Neural cell (in vitro differentiated cells): ENCODE measurements at regions not wholly inside any gene's neighbourhood (a gene's known extent, or its start where the extent isn't known, plus 50 kb on each side); places are given as distances from the start of the nearest gene placed in this dataset.

Source experiments
- H2AFZ ChIP-seq: fragments of 200-600, 300-800 bp; sonication (generic), shearing (Covaris generic); 2 replicates; pipeline ENCODE4 v1.6.0; 2014; ENCODE audit warnings: low read depth, mild to moderate bottlenecking, antibody characterized with exemption, low read length, moderate library complexity
- H3F3A ChIP-seq: fragments of 200-600 bp; shearing (Covaris generic); 2 replicates; pipeline ENCODE4 v1.6.1; 2016; ENCODE audit warnings: mild to moderate bottlenecking, moderate library complexity, mixed read lengths, antibody characterized with exemption, low read length; ENCODE audit not compliant: insufficient read depth, poor library complexity, severe bottlenecking
- H3K27ac ChIP-seq: fragments of 200-600, 300-800 bp; sonication (generic), shearing (Covaris generic); 2 replicates; pipeline ENCODE4 v1.5.1; 2014; ENCODE audit warnings: mild to moderate bottlenecking, low read length, moderate library complexity
- H3K27me3 ChIP-seq: fragments of 300-800, 200-600 bp; sonication (generic), shearing (Covaris generic); 2 replicates; pipeline ENCODE4 v1.6.0; 2014; ENCODE audit warnings: mild to moderate bottlenecking, low read depth, low read length, moderate library complexity; ENCODE audit not compliant: insufficient read depth
- H3K36me3 ChIP-seq: fragments of 300-800, 200-600 bp; sonication (generic), shearing (Covaris generic); 2 replicates; pipeline ENCODE4 v1.5.1; 2014; ENCODE audit warnings: mild to moderate bottlenecking, antibody characterized with exemption, low read length, moderate library complexity; ENCODE audit not compliant: insufficient read depth
- H3K4me2 ChIP-seq: fragments of 300-800, 200-600 bp; sonication (generic), shearing (Covaris generic); 2 replicates; pipeline ENCODE4 v1.6.0; 2014; ENCODE audit warnings: mild to moderate bottlenecking, low read length
- H3K4me3 ChIP-seq: fragments of 300-800, 200-600 bp; sonication (generic), shearing (Covaris generic); 2 replicates; pipeline ENCODE4 v1.5.1; 2014; ENCODE audit warnings: mild to moderate bottlenecking, low read length, moderate library complexity
- H3K79me2 ChIP-seq: fragments of 200-600 bp; shearing (Covaris generic); replicated peaks from 2 replicates; pipeline ENCODE4 v1.6.0; 2014; ENCODE audit warnings: mild to moderate bottlenecking, low read length, moderate library complexity; ENCODE audit not compliant: insufficient read depth
- H3K9ac ChIP-seq: fragments of 300-800, 200-600 bp; sonication (generic), shearing (Covaris generic); 2 replicates; pipeline ENCODE4 v1.6.1; 2016; ENCODE audit warnings: mild to moderate bottlenecking, low read length, mixed read lengths
- H3K9me2 ChIP-seq: fragments of 200-600 bp; shearing (Covaris generic); 2 replicates; pipeline ENCODE4 v1.6.1; 2016; ENCODE audit warnings: mild to moderate bottlenecking, low read length, mixed read lengths; ENCODE audit not compliant: insufficient read depth
- H3K9me3 ChIP-seq: fragments of 200-600, 300-800 bp; sonication (generic), shearing (Covaris generic); 2 replicates; pipeline ENCODE4 v1.6.1; 2016; ENCODE audit warnings: mild to moderate bottlenecking, mixed run types, low read length, moderate library complexity, mixed read lengths
- H4K20me1 ChIP-seq: fragments of 200-600 bp; shearing (Covaris generic); 2 replicates; pipeline ENCODE4 v1.6.1; 2016; ENCODE audit warnings: mild to moderate bottlenecking, mixed run types; ENCODE audit not compliant: insufficient read depth
- EP300 ChIP-seq: fragments of 450-650 bp; conservative IDR thresholded peaks from 2 replicates; pipeline ENCODE4 v1.6.1; 2014; ENCODE audit warnings: antibody characterized with exemption, mild to moderate bottlenecking, moderate library complexity; ENCODE audit not compliant: poor library complexity, severe bottlenecking
- EZH2 ChIP-seq: fragments of 200-600, 300-800 bp; shearing (Covaris generic), sonication (generic); IDR thresholded peaks from 2 replicates; pipeline ENCODE4 v1.6.1; 2014; ENCODE audit warnings: antibody characterized with exemption, low read length, borderline replicate concordance, mild to moderate bottlenecking; ENCODE audit not compliant: insufficient read depth, poor library complexity, severe bottlenecking
- MXI1 ChIP-seq: fragments of 450-650 bp; conservative IDR thresholded peaks from 2 replicates; pipeline ENCODE4 v1.6.1; 2014; ENCODE audit warnings: antibody characterized with exemption, mild to moderate bottlenecking; ENCODE audit not compliant: poor library complexity, severe bottlenecking
- POLR2AphosphoS5 ChIP-seq: IDR thresholded peaks from 2 replicates; pipeline ENCODE4 v1.6.1; 2012
- RAD21 ChIP-seq: fragments of 450-650 bp; conservative IDR thresholded peaks from 2 replicates; pipeline ENCODE4 v1.6.1; 2014; ENCODE audit warnings: antibody characterized with exemption, mild to moderate bottlenecking, moderate library complexity
- SMC3 ChIP-seq: fragments of 450-650 bp; conservative IDR thresholded peaks from 2 replicates; pipeline ENCODE4 v1.6.1; 2014; ENCODE audit warnings: antibody characterized with exemption, mild to moderate bottlenecking, moderate library complexity; ENCODE audit not compliant: poor library complexity
- TAF1 ChIP-seq: IDR thresholded peaks from 2 replicates; pipeline ENCODE4 v1.6.1; 2012; ENCODE audit warnings: low read depth
- TF ChIP-seq, protein P1 (sequence below): IDR thresholded peaks from 2 replicates; pipeline ENCODE4 v1.6.1; 2012; ENCODE audit warnings: borderline replicate concordance
- TF ChIP-seq, protein P2 (sequence below): fragments of 450-650 bp; IDR thresholded peaks from 2 replicates; pipeline ENCODE4 v1.5.1; 2014; ENCODE audit warnings: antibody characterized with exemption, mild to moderate bottlenecking, moderate library complexity; ENCODE audit not compliant: poor library complexity, severe bottlenecking

DNA sequence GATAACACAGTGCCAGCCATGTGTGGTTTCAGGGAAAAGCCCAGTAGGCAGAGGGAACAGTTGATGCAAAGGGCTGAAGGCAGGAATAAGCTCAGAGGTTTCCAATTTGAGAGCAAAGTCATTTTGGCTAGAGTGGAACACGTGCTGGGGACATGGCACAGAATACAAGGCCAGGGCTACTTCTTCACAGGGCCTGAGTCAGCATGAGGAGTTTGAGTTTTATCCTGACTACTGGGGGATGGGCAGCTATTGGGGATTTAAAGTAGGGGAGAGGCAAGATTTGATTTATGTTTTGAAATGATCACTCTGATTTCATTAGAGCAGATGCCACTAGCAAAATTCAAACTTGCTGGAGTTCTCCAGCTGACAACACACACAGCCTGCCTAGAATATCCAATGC, 241.1 kb upstream of the CSF3R start:
- Histone ChIP-seq H3K9me2 (no peaks in the 10 kb centered on the region), H3K9ac (no peak overlapping the region), H2AFZ (no peak overlapping the region), H3K27ac (no peak overlapping the region), H3K79me2 (no peaks in the 10 kb centered on the region), H3K9me3 (no peaks in the 10 kb centered on the region), H3K4me3 (no peak overlapping the region), H4K20me1 (no peaks in the 10 kb centered on the region), H3K4me2 (no peak overlapping the region), H3K27me3 (no peaks in the 10 kb centered on the region), H3K36me3 (no peaks in the 10 kb centered on the region), H3F3A (no peaks in the 10 kb centered on the region)
- TF ChIP-seq MXI1 = no peak
- TF ChIP-seq, protein P1, sequence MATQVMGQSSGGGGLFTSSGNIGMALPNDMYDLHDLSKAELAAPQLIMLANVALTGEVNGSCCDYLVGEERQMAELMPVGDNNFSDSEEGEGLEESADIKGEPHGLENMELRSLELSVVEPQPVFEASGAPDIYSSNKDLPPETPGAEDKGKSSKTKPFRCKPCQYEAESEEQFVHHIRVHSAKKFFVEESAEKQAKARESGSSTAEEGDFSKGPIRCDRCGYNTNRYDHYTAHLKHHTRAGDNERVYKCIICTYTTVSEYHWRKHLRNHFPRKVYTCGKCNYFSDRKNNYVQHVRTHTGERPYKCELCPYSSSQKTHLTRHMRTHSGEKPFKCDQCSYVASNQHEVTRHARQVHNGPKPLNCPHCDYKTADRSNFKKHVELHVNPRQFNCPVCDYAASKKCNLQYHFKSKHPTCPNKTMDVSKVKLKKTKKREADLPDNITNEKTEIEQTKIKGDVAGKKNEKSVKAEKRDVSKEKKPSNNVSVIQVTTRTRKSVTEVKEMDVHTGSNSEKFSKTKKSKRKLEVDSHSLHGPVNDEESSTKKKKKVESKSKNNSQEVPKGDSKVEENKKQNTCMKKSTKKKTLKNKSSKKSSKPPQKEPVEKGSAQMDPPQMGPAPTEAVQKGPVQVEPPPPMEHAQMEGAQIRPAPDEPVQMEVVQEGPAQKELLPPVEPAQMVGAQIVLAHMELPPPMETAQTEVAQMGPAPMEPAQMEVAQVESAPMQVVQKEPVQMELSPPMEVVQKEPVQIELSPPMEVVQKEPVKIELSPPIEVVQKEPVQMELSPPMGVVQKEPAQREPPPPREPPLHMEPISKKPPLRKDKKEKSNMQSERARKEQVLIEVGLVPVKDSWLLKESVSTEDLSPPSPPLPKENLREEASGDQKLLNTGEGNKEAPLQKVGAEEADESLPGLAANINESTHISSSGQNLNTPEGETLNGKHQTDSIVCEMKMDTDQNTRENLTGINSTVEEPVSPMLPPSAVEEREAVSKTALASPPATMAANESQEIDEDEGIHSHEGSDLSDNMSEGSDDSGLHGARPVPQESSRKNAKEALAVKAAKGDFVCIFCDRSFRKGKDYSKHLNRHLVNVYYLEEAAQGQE = no peak

DNA sequence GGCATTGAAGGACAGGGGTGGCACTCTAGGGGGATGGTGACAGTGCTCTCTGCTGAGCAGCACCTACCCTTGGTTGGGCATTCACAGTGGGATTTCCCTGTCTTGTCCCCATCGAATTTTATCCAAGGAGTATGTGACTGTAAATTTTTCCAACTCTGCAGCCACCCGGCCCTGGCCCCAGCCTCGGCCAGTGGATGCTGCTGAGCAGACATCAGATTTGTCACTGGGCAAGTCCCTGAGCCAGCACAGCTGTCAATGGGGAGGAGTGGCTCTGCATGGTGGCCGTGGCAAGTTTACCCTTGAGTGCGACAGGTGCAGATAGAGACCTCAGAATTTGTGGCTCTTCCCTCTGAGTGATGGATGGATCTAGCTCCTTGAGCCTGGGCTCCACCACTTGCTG, 240.2 kb upstream of the CSF3R start:
- H3K9me3 ChIP-seq = no peaks in the 10 kb centered on the region
- no peaks in the 10 kb centered on the region for H3K27me3 ChIP-seq
- no peak overlapping the region for H2AFZ ChIP-seq
- no peak overlapping the region for H3K4me2 ChIP-seq
- no peaks in the 10 kb centered on the region for H3F3A ChIP-seq
- no peak overlapping the region for H3K27ac ChIP-seq
- H3K36me3 ChIP-seq = no peaks in the 10 kb centered on the region
- no peaks in the 10 kb centered on the region for H3K79me2 ChIP-seq
- H3K9ac ChIP-seq = no peak overlapping the region
- H4K20me1 ChIP-seq = no peaks in the 10 kb centered on the region
- H3K9me2 ChIP-seq = no peaks in the 10 kb centered on the region
- no peak for TF ChIP-seq MXI1
- TF ChIP-seq EP300 = no peak
- no peak for TF ChIP-seq SMC3
- TF ChIP-seq EZH2 = no peak
- TF ChIP-seq RAD21 = no peak
- no peak overlapping the region for H3K4me3 ChIP-seq

DNA sequence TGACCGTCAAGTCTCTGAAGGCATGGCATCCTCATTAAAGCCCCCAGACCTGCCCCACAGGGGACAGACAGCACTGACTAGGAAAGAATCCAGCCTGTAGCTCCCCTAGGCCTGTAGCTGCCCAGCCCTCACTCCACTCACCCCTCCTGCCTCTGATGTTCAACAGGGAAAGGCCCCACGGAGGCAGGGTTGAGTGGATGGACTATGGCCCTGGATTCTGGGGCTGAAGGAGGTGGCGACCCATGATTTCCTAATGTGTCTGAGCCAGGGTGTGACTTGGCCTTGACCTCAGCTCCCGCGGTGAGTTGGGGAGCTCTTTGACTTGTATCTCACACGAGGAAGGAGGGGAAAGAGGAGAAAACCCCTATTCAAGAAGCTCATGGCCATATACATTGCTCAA, 238.5 kb upstream of the CSF3R start:
- Histone ChIP-seq H3K36me3 (no peaks in the 10 kb centered on the region), H3K4me3 (no peak overlapping the region), H3K9me3 (no peaks in the 10 kb centered on the region), H2AFZ (no peak overlapping the region), H3K9ac (no peak overlapping the region), H3K27me3 (no peaks in the 10 kb centered on the region), H3K4me2 (no peak overlapping the region), H3K79me2 (no peaks in the 10 kb centered on the region), H4K20me1 (no peaks in the 10 kb centered on the region), H3F3A (no peaks in the 10 kb centered on the region), H3K9me2 (no peaks in the 10 kb centered on the region), H3K27ac (no peak overlapping the region)
- TF ChIP-seq EZH2 (no peak), RAD21 (no peak), MXI1 (no peak), POLR2AphosphoS5 (no peak), EP300 (no peak), TAF1 (no peak), SMC3 (no peak)
- TF ChIP-seq, protein P1 = no peak
- TF ChIP-seq, protein P2, sequence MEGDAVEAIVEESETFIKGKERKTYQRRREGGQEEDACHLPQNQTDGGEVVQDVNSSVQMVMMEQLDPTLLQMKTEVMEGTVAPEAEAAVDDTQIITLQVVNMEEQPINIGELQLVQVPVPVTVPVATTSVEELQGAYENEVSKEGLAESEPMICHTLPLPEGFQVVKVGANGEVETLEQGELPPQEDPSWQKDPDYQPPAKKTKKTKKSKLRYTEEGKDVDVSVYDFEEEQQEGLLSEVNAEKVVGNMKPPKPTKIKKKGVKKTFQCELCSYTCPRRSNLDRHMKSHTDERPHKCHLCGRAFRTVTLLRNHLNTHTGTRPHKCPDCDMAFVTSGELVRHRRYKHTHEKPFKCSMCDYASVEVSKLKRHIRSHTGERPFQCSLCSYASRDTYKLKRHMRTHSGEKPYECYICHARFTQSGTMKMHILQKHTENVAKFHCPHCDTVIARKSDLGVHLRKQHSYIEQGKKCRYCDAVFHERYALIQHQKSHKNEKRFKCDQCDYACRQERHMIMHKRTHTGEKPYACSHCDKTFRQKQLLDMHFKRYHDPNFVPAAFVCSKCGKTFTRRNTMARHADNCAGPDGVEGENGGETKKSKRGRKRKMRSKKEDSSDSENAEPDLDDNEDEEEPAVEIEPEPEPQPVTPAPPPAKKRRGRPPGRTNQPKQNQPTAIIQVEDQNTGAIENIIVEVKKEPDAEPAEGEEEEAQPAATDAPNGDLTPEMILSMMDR = no peak
